Activated naive CD4-positive, alpha-beta T cell treated with anti-CD3 and anti-CD28 coated beads, Interleukin-2, amount 10 ng/mL, durations not matched to agents 7 days and 5 days (primary cell): ENCODE measurements at regions not wholly inside any gene's neighbourhood (a gene's known extent, or its start where the extent isn't known, plus 50 kb on each side); places are given as distances from the start of the nearest gene placed in this dataset.
"Not testable (repeated sequence)": the region's sequence is repeated elsewhere in the genome, so short reads cannot be mapped to it uniquely, and the experiment has no call there.

Source experiments
- CTCF ChIA-PET: fragments of 350-600 bp; sonication (Branson Sonifier 250); formaldehyde crosslinking; loops from one replicate; lab custom pipeline; 2021; ENCODE audit warnings: antibody characterized with exemption; lab: Charles Lee
- DNase-seq: peaks from one replicate; pipeline ENCODE4 v3.0.0-alpha.2; 2020
- H3K27ac Mint-ChIP-seq: one replicate; pipeline ENCODE4 v1.8.0; 2021; ENCODE audit warnings: mild to moderate bottlenecking, moderate library complexity, mixed read lengths
- H3K27me3 Mint-ChIP-seq: one replicate; pipeline ENCODE4 v1.8.0; 2021; ENCODE audit warnings: mild to moderate bottlenecking, mixed read lengths
- H3K36me3 Mint-ChIP-seq: one replicate; pipeline ENCODE4 v1.8.0; 2021; ENCODE audit warnings: mixed read lengths
- H3K4me1 Mint-ChIP-seq: one replicate; pipeline ENCODE4 v1.8.0; 2021; ENCODE audit warnings: mixed read lengths
- H3K4me3 Mint-ChIP-seq: one replicate; pipeline ENCODE4 v1.8.0; 2021; ENCODE audit warnings: mild to moderate bottlenecking, moderate library complexity, mixed read lengths
- H3K9me3 Mint-ChIP-seq: one replicate; pipeline ENCODE4 v1.8.0; 2021; ENCODE audit warnings: mixed read lengths

DNA sequence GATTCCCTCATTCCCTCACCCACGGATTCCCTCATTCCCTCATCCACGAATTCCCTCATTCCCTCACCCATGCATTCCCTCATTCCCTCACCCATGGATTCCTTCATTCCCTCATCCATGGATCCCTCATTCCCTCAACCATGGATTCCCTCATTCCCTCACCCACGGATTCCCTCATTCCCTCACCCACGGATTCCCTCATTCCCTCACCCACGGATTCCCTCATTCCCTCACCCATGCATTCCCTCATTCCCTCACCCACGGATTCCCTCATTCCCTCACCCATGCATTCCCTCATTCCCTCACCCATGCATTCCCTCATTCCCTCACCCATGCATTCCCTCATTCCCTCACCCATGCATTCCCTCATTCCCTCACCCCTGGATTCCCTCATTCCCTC, 238.0 kb downstream of the TTLL2 start:
- H3K4me1 Mint-ChIP-seq, H3K27me3 Mint-ChIP-seq, DNase-seq, H3K9me3 Mint-ChIP-seq, H3K4me3 Mint-ChIP-seq, CTCF ChIA-PET, H3K36me3 Mint-ChIP-seq, H3K27ac Mint-ChIP-seq: not testable (repeated sequence)

DNA sequence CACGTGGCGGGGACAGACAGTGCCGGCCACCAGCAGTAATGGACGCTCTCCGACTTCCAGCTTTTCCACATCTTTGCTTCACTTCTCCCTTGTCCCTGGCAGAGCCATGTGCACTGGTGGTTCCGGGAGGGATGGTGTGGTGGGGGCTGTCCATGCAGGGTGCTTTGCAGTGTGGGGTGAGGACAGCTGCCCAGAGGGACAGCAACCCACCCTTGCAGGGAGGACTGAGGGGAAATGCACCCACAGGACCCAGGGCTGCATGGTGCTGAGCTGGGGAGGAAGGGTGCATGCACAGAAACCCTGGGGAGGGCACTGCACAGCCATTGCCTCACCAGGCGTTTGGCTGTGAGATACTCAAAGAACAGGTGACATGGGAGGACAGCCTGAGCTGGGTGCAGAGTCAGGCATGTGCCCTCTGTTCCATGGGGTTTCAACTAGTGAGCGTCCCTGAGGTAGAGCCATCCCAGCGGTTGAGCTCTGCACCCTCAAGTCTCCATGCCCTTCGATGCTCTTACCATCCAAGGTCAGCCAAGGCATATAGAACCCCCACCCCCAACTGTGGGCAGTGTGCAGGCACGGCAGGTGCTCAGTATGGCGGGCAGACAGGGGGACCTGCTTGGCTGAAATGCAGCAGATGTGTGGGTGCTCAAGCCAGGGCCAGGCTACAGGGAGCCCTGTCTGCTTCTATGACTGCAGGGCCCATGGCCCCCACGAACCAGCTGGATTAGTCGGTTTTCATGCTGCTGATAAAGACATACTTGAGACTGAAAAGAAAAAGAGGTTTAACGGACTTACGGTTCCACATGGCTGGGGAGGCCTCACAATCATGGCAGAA, 239.7 kb downstream of the TTLL2 start:
- H3K4me1 Mint-ChIP-seq: no peaks in the 10 kb centered on the region
- peaks cover 9% of the 10 kb centered on the region for H3K27me3 Mint-ChIP-seq
- CTCF ChIA-PET: no interaction called here
- peaks cover 3% of the 10 kb centered on the region for H3K9me3 Mint-ChIP-seq
- peaks cover 3% of the 10 kb centered on the region for H3K36me3 Mint-ChIP-seq
- H3K27ac Mint-ChIP-seq: no peak overlapping the region
- no peak overlapping the region for H3K4me3 Mint-ChIP-seq
- DNase-seq: no peak

DNA sequence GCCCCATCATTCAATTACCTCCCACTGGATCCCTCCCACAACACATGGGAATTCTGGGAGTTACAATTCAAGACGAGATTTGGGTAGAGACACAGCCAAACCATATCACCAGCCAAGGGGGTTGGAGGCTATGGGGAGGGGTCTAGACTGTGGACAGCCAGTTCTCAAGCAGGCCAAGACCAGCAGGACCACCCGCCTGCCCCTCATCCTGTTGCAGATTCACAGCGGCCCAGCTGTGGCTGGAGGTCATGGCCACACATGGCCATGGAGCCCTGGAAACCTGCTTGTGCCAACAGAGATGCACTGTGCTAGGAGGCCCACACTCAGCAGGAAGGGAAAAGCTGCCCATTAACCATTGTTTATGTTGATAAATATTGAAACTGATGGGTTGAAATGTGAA, 240.5 kb downstream of the TTLL2 start:
- H3K27ac Mint-ChIP-seq: no peak overlapping the region
- H3K4me3 Mint-ChIP-seq: no peak overlapping the region
- peaks cover 3% of the 10 kb centered on the region for H3K9me3 Mint-ChIP-seq
- CTCF ChIA-PET: no interaction called here
- H3K36me3 Mint-ChIP-seq: peaks cover 3% of the 10 kb centered on the region
- no peaks in the 10 kb centered on the region for H3K4me1 Mint-ChIP-seq
- H3K27me3 Mint-ChIP-seq: peaks cover 8% of the 10 kb centered on the region
- no peak for DNase-seq

DNA sequence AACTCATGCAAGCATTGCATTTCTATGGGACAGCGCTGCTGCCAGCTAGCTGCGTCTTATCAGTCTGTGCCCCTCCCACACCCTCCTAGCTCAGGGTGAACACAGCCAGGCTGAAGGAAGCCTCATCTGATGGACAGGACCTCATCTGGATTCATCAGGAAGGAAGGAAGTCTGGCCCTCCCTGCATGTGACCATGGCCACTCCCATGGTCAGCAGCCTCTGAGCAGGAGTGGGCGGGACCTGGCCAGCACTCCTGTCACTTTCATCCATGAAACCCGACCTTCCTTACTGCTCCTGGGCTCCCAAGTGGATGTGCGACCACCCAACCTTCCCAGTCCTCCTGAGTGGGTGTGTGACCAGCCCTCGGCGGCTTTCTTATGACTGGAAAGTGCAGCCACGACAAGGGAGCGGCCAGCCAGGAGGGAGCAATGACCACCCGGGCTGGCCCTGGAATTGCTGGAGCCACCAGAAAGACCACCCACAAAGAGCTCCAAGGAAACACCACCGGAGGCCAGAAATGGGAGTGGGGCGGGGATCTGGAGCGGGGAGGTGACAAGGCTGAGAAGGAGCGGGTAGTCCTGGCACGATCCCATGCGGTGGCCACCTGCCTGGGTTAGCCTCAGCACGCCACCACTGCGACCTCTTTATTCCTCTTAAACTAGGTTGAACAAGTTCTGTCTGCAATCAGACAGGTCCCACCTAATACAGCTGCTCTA, 241.2 kb downstream of the TTLL2 start:
- DNase-seq: no peak
- CTCF ChIA-PET: no interaction called here
- Mint-ChIP-seq H3K27ac (no peak overlapping the region), H3K4me3 (no peak overlapping the region), H3K9me3 (peaks cover 3% of the 10 kb centered on the region), H3K4me1 (no peaks in the 10 kb centered on the region), H3K27me3 (peaks cover 8% of the 10 kb centered on the region), H3K36me3 (peaks cover 3% of the 10 kb centered on the region)

DNA sequence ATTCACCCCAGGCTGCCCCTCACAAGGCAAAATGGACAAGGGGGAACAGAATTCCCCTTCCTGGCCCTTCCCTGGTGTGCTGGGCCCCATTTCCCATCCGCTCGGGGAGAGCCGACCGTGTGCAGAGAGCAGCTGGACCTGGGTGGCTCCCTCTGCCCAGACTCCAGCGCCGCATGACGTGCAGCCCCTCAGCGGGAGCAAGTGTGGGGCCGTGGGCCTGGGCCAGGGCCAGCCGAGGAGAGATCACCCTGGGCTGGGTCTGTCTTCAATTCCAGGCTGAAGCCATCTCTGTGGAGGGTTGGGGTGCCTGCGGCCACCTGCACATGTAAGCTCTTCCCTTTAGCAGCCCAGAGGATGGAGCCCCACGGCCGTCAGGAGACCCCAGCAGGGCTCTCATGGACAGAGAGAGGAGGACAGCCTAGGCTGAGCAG, 241.8 kb downstream of the TTLL2 start:
- Mint-ChIP-seq H3K27ac (no peak overlapping the region), H3K4me1 (no peaks in the 10 kb centered on the region)
- CTCF ChIA-PET: no interaction called here

DNA sequence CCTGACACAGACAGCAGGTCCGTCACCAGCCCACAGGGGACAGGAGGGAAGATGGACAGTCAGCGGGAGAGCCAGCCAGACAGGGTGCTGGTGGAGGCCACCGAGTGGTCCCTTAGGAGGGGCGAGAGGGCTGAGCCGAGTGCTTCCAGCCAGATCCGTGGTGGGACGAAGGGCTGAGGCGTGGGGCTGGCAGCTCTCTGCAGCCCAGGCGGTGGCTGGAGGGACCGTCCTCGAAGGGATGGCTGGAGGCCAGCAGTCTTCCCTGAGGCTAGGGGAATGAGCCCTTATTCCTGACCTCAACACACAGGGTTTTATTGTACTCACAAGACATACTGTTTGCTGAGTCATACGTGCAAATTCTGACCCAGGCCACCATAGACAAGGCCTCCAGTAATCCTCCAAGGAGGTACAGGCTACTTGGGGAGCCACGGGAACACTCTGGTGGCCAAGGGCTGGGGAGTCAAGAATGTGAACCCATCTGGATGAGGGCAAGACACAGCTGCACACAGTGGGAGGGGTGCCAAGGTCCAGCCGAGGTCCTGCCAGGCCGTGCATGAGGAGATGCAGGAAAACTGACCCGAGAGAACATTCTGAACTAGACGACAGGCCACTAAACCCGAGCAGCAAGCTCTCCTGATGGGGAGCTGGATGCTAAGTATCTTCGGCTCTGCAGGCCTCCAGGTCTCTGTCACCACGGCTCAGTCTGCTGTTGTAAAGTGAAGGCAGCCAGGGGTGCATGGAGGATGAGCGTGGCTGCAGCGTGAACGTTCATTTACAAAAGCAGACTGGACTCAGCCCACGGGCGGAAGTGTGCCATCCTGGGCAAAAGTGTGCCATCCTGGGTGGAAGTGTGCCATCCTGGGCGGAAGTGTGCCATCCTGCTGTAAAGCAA, 242.5 kb downstream of the TTLL2 start:
- H3K27me3 Mint-ChIP-seq: peaks cover 8% of the 10 kb centered on the region
- no peak overlapping the region for H3K27ac Mint-ChIP-seq
- CTCF ChIA-PET: no interaction called here
- no peaks in the 10 kb centered on the region for H3K4me1 Mint-ChIP-seq
- no peak overlapping the region for H3K4me3 Mint-ChIP-seq
- DNase-seq: no peak
- H3K36me3 Mint-ChIP-seq: peaks cover 3% of the 10 kb centered on the region
- H3K9me3 Mint-ChIP-seq: peaks cover 3% of the 10 kb centered on the region

More for the DNA sequence above, 241.8 kb downstream of the TTLL2 start:
- peaks cover 8% of the 10 kb centered on the region for H3K27me3 Mint-ChIP-seq
- DNase-seq: no peak
- H3K9me3 Mint-ChIP-seq: peaks cover 3% of the 10 kb centered on the region
- peaks cover 3% of the 10 kb centered on the region for H3K36me3 Mint-ChIP-seq
- no peak overlapping the region for H3K4me3 Mint-ChIP-seq

DNA sequence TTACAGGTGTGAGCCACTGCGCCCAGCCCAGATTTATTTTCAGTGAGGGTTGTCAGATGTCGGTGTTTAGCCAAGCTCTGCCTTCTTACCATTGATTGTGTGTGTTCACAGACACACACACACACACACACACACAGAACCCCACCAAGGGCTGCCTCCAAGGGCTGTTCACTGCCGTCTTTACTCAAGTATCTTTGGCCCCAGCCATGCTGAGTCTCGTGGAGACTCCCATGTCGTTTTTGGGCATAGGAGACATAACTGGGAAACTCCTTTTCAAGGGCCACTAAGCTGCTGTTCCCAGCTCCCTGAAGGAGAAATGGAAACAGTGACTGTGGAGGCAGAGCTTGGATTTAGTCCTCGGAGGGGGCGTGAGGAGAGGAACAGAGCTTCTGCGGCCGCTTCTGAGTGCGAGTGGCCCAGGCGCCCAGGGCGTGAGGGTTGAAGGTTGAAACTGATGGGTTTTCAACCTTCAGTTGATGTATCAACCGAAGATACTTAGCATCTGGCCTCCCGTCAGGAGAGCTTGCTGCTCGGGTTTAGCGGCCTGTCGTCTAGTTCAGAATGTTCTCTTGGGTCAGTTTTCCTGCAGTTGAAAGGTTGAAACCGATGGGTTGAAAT, 243.6 kb downstream of the TTLL2 start:
- Mint-ChIP-seq H3K27ac (no peak overlapping the region), H3K9me3 (peaks cover 3% of the 10 kb centered on the region), H3K4me1 (no peaks in the 10 kb centered on the region), H3K36me3 (peaks cover 3% of the 10 kb centered on the region), H3K27me3 (peaks cover 8% of the 10 kb centered on the region), H3K4me3 (no peak overlapping the region)
- DNase-seq: no peak
- CTCF ChIA-PET: no interaction called here

DNA sequence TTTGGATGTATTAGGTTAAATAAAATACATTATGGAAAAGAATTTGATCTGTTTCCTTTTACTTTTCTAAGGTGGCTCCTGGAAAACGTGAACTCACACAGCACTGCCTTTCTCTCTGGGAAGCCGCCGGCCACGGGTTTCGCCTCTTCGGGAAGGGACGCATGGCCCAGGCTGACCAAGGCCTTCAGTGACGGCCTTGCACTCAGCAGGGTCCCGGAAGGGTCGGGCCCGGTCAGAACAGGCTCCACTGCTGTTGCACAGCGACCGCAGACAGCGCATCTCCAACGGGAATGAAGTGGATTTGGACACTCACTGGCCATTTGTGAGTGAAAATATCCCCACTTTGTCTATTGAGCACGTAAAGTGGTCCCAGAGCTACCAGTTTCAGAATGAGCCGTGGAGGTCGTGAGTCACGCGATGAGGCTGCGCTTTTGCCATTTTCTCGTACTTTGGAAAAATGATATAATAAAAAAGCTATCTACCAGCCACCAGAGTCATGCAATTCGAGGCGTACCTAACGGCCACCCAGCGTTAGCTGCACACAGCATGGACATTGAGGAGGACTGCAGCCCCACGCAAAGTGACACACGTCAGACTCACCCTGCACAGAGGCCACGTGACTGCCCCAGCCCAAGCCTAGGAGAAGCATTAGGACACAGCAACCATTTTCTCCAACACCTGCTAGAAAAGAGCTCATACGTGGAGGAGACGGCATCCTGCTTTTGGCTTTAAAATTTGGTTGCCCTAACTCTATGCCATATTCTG, 244.3 kb downstream of the TTLL2 start:
- Mint-ChIP-seq H3K4me3 (no peak overlapping the region), H3K27ac (no peak overlapping the region), H3K36me3 (no peaks in the 10 kb centered on the region), H3K4me1 (no peaks in the 10 kb centered on the region), H3K9me3 (no peaks in the 10 kb centered on the region), H3K27me3 (peaks cover 4% of the 10 kb centered on the region)
- CTCF ChIA-PET: no interaction called here
- no peak for DNase-seq

DNA sequence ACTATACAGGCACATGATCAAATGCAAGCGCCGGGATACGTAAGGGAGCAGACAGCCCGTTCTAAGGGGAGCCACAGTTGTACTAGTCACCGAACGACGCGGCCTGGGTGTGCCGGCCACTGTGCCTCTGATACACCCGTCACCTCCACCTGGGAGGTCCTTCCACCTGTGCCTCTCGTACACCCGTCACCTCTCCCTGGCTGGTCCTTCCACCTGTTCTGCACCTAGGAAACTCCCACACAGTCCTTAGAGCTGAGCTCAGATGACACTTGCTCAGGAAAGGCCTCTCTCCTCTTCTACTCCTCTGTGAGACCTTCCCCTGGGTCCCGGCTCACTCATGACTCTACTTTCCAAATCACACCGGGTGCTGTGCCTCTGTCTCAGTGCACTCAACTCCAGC, 245.0 kb downstream of the TTLL2 start:
- CTCF ChIA-PET: no interaction called here
- Mint-ChIP-seq H3K4me3 (no peak overlapping the region), H3K27me3 (peaks cover 4% of the 10 kb centered on the region), H3K36me3 (no peaks in the 10 kb centered on the region), H3K27ac (no peak overlapping the region), H3K4me1 (no peaks in the 10 kb centered on the region), H3K9me3 (no peaks in the 10 kb centered on the region)
- DNase-seq: no peak

DNA sequence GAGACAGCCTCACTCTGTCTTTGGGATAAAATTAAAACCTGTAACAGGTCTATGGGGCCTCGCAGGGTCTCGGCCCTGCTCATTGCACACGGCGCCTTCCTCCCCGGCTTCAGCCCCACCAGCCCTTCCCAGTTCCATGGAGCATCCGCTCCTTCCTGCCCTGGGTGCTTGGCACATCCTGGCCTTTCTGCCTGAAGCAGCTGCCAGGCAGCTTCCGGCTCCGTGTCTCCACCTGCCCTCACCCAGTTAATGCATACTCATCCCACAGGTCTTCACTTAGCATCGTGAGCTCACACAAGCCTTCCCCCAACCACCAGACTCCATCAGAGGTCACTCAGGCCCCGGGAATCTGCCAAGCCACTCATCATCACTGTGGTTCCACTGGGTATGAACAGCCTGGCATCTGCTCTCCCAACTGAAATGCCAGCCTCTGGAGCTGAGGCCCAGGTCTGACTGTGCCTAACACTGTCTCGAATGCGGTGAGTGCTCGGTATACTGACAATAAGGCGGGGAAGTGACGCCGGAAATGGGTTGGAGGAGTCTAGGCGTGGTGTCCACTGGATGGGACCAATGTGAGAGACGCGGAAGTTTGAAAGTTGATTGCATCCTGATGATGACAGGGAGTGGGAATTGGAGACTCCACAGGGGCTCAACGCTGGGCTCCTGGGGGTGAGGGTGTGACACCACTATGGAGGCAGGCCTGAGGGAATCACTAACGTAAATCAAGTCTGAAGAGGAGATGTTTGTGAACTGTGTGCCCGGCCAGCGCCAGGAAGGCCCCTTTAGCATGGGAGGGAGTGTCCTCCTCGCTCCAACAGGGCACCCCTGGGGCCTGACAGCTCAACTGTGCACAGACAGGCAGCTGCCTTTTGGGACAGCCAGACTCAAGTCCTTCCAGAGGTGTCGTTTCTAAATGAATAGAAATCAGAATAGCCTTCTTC, 245.8 kb downstream of the TTLL2 start:
- no peaks in the 10 kb centered on the region for H3K9me3 Mint-ChIP-seq
- H3K4me3 Mint-ChIP-seq: no peak overlapping the region
- no peaks in the 10 kb centered on the region for H3K4me1 Mint-ChIP-seq
- H3K36me3 Mint-ChIP-seq: no peaks in the 10 kb centered on the region
- CTCF ChIA-PET: no interaction called here
- no peak for DNase-seq
- H3K27me3 Mint-ChIP-seq: peaks cover 4% of the 10 kb centered on the region
- H3K27ac Mint-ChIP-seq: no peak overlapping the region

DNA sequence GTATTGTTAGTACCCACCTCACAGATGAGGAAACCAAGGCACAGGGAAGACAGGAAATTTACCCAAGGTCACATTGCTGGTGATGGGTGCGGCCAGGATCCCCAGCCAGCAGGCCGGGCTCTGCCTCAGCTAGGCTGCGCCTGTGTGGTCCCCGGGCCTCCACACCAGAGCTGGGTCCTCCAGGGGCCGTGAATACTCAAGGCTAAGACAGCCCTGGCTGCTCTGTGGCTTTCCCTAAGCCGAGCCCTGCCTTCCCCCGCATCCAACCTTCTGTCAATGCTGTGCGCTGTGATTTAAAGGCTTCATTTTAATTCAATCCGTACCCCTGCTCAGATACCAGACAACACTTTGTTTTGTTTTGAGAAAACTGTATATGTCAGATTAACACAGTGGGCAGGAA, 246.7 kb downstream of the TTLL2 start:
- CTCF ChIA-PET: no interaction called here
- Mint-ChIP-seq H3K4me1 (no peaks in the 10 kb centered on the region), H3K4me3 (no peak overlapping the region), H3K36me3 (no peaks in the 10 kb centered on the region), H3K9me3 (peaks cover 2% of the 10 kb centered on the region), H3K27ac (no peak overlapping the region), H3K27me3 (peaks cover 4% of the 10 kb centered on the region)
- DNase-seq: no peak

DNA sequence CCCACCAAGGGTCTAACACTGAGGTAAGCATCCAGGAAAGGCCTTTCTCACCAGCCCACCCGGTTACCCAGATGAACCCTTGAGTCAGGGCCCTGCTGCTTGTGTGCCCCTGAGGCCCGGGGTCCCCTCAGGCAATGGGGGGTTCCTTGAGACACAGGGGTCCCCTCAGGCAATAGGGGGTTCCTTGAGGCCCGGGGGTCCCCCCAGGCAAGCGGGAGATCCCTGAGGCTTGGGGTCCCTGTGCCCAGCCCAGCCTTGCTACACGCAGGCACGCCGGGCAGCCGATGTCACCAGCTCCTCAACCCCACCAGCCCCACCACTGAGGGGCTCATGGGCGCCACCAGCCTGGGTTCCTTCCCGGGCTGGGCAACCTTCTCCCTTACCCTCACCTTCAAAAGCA, 247.2 kb downstream of the TTLL2 start:
- Mint-ChIP-seq H3K4me3 (no peak overlapping the region), H3K4me1 (no peaks in the 10 kb centered on the region), H3K27ac (no peak overlapping the region), H3K27me3 (peaks cover 4% of the 10 kb centered on the region), H3K9me3 (peaks cover 3% of the 10 kb centered on the region), H3K36me3 (no peaks in the 10 kb centered on the region)
- CTCF ChIA-PET: no interaction called here
- no peak for DNase-seq

DNA sequence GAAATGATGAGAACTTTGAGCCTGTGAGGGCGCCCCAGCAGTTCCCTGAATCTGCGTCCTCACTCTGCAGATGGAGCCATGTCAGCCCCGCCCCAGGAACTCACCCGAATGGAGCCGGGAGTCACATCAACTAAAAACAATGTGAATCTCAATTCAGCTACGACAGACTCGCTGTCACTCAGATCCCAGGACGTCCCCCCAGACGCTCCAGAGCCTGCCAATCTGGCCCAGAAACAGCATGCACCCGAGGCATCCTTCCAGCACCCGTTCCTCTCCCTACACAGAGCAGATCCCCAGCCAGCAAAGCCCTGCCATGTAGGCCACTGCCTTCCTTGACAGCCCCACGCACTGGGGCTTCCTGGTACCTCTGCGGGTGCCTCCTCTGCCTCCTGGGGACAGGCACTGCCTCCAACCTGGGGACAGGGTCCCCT, 248.0 kb downstream of the TTLL2 start:
- Mint-ChIP-seq H3K9me3 (peaks cover 3% of the 10 kb centered on the region), H3K4me1 (no peaks in the 10 kb centered on the region), H3K27ac (no peak overlapping the region), H3K36me3 (no peaks in the 10 kb centered on the region), H3K4me3 (no peak overlapping the region), H3K27me3 (peaks cover 4% of the 10 kb centered on the region)
- CTCF ChIA-PET: no interaction called here
- no peak for DNase-seq
